Pulmonary artery endothelial cell (primary cell): ENCODE measurements at regions not wholly inside any gene's neighbourhood (a gene's known extent, or its start where the extent isn't known, plus 50 kb on each side); places are given as distances from the start of the nearest gene placed in this dataset.
"Not testable (repeated sequence)": the region's sequence is repeated elsewhere in the genome, so short reads cannot be mapped to it uniquely, and the experiment has no call there.

Experiments
- DNase-seq: peaks from one replicate; pipeline ENCODE4 v3.0.0-alpha.2; 2011; ENCODE audit warnings: low read depth, low spot score

DNA sequence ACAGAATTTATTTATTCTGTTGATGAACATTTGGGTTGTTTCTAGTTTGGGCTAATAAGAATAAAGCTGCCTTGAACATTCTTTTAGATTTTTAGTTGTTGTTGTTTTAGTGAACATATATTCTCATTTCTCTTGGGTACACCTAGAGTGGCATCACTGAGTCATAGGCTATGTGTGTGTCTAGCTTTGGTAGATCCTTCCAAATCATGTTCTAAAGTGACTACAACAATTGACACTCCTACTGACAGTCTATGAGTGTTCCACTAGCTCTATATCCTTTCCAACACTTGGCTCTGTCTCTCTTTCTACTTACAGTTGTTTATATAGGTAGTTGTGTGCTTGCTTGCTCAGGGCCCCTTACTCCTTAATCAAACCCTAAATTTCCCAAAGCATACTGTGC is 346.0 kb upstream of the NCAM1 start:
- no peak for DNase-seq

DNA sequence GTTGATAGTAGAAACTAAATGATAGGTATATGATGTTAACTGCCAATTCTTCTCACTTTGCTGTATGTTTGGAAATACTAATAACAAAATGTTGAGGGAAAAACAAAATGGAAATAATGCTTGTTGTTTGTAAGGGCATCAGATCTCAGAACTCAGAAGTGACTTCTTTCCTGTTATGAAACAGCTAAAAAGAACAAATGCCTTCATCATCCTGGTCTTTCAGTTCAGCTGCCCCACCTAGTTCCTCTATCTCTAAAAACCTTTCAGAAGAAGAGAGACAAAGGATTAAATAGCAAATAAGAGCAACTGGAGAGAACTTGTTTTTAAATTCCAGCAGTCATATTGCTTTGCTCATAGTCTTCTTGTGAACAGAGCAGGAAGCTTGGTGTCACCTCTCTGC is 345.3 kb upstream of the NCAM1 start:
- DNase-seq: no peak

DNA sequence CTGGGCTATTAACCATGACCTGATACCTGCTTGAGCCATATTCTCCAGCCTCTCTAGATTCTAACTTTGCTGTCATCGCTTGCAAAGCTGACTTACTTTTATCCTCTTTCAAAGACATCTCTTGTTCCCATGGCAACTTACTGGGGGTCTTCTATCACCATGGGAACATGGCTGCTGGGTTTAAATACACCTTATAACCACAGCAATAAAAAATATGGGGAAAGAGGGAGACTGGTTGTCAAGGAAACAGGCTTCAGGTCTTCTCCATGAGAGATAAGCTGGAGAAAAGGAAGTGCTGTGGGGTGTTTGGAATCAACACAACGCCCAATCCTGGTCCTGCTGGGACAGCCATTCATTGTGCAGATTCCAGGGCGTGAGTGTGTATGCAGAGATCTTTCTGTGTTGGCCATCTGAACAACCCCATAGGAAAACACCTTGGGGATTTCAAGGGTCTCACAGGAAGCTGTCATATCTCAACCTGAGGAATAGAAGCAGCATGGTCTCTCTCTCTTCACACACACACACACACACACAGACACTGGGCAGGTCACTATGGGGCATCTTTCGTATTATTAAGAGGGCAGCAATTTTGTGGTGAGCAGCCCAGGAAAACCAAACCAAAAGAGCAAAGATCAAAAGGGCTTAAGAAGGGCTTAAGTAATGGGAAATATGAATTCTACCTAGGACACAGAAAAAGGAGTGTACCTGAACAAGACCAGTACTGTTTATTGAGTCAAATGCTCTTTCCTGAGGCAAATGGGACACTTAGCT is 344.7 kb upstream of the NCAM1 start:
- no peak for DNase-seq

DNA sequence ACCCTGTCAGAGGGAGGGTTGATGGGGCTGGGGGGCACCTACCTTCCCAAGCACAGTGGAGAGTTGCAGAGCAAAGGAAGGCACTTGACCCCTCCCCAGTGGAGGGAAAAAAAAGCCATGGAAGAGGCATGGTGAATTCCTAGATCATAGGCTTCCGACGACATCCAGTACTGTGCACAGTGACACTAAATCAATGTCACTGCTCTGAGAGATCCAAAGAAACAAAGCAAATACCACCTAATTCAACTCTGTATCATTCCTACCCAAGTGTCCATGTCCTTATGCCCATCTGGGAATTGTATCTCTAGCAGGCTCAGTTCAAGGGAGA is 344.2 kb upstream of the NCAM1 start:
- no peak for DNase-seq

DNA sequence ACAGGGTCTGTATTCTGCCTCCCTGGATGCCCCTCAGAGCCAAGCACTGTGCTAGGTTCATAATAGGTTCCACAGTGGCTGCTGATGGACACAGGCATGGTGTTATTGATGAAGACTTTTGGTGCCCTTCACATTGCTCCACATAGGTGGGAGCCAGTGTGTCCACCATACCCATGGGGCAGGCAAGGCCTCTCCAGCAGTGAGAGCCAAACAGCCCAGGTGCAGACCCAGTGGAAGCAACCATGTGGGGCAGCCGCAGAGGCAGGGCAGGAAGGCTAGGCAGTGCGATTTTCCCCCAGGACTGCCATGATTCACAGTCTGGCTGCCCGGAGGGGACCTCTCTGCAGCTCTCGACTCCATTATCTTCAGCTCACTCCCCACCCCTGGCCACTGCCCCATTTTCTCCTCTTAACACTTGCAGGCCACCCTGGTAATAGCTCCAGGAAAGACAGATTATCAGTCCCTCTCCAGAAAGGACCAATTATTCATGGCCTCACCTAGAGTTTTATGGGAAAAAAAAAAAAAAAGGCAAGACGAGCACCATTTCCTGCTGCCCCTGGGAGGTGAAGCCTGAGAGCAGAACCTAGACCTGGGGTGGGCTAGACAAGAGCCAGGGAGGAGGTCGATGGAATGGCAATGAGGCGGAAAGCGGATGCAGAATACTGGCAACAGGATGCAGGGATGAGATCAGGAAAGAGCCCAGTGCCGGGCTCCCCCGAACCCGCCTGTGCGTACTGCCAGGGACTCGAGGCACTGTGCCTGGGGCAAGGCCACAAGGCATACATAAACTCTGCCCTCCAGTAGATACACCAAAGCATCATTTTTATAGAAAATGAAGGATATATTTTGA is 343.0 kb upstream of the NCAM1 start:
- no peak for DNase-seq

DNA sequence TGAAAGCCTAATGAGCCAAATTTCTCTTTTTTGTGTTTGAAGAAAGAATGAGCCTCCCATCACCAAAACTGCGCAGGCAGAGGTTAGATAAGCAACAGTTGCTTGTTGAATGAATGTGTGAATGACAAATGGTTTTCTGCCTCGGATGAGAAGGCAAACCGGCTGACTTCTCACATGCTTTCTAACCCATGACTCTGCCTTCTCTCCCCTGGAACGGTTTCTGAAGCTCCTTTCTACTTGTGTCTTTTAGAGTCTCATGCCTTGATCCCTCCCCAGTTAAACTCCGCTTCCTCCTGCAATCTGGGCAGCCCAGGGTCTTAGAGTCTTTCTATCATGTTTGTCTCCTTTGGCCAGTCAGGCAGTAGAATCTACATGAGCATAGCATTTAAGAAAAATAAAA is 342.1 kb upstream of the NCAM1 start:
- no peak for DNase-seq

DNA sequence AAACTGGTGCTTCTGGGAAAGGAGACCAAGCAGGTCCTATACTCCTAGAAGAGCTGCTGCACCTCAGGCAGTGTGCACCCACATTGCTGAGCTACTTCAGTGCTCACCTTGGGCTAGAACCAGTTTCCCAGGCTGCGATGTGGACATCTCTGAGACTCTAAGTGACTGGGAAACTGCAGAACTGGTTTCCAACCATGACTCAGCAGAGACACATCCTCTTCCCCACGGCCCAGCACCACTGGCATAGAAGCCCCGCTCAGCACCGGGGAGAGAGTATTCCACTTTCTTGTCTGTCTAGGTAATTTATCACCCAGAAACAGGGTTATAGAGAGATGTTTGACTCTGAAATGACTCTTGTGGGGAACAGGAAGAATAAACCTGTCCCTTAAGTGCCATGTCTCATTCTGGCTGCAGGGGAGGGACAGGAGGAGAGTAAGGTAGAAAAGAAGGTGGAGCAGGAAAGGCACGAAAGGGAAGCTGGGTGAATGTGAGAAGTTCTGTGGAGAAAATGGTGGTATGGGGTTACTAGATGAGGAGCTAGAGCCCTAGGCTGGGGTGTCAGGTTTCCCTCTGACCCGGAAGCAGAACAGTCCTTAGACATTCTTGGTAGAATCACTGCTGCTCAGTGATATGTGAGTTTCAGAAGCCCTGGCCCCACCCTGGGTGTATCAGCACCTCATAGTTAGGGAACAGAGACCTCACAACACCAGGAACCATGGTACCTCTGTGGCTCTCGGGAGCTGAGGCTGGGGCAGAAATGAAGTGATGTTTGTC is 340.4 kb upstream of the NCAM1 start:
- no peak for DNase-seq

DNA sequence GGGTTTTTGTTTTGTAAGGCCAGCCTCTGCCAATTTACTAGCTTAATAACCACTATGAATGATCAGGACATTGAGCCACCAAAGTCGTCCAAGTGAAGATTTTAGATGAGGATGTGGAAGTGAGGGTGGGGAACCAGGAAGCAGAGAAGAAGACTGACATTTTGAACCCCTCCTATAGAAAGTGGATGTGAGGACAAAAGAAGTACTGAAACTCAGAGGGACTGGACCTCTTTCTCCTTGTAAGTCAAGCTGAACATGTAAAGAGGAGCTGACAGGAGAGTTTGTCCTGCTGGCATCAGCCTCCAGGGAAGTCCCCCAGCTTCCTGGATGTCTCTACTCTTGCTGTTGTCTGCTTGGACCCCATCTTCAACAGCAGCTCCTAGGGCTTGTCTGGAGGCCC is 338.2 kb upstream of the NCAM1 start:
- no peak for DNase-seq

DNA sequence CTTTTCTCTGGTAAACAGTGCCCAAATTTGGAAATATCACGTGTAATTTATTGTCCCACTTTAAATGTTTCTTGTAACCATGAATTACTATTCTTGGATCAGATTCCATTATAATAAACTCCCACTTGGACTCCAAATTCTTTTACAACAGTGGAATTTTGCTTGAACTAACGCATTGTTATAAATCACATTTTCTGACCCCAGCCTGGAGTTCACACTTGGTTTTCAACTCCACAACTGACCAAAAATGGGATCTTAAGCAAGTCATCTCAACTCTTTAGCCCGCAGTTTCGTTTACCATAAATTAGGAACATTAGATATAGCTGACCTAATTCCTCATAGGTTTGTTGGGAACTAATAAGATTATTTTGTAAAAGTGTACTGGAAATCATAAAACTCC is 336.8 kb upstream of the NCAM1 start:
- no peak for DNase-seq

DNA sequence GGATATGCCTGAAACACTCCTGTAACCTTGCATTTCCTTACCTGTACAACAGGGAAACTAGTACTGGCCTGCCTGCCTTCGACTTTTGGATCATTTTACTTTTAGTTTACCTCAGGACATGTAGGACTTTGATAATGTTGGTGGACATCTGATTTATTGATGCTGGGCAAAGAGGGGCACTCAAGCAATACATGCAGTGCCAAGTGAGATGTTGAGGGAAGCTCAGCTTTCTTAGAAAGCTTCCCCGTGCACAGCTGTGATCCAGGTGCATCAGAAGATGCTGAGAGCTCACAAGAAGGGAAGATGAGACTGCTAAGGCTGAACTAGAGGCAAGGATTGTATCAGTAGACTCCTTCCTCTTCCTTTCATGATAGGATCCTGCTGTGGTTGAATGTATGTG is 336.2 kb upstream of the NCAM1 start:
- DNase-seq: not testable (repeated sequence)

DNA sequence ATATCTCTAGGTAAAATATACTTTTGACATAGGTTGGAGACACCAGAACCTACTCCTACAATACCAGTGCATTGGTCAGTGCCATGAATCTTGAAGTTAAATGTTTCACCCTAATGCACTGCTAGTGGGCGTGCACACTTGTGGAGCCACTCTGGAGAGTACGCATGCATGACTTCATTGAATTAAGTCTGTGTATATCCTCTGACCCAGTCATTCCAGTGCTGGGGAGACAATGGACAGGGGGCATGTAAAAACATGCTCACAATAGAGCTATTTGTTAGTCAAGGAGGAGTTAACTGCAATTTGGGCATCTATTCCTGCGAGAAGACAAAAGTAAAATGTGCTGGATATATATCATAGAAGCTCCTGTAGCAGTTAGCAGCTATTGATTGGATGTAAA is 335.4 kb upstream of the NCAM1 start:
- no peak for DNase-seq

DNA sequence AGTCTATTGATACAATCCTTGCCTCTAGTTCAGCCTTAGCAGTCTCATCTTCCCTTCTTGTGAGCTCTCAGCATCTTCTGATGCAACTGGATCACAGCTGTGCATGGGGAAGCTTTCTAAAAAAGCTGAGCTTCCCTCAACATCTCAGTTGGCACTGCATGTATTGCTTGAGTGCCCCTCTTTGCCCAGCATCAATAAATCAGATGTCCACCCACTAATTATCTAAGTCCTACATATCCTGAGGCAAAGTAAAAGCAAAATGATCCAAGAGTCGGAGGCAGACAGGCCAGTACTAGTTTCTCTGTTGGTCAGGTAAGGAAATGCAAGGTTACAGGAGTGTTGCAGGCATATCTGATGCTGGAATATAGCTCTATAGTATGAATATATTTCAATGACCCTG is 334.5 kb upstream of the NCAM1 start:
- DNase-seq: no peak

DNA sequence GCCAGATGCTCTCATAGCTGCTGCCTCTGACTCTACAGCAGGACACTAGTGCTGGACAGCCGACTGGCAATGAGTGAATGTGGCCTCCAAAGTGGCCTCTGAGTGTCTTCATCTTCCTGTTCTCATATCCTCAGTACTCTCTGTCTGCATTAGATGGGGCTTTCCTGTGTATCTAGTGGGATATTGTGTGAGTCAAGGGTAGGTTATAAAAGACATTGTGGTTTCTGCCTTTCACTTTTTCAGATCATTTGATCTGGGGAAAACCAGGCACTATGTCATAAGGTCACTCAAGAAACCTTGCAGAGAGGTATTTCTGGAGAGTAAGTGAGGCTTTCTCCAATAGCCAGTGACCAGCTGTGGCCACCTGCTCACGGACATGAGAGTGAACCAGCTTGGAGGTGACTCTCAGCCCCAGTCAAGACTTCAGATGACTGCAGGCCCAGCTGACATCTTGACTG is 333.6 kb upstream of the NCAM1 start:
- no peak for DNase-seq

DNA sequence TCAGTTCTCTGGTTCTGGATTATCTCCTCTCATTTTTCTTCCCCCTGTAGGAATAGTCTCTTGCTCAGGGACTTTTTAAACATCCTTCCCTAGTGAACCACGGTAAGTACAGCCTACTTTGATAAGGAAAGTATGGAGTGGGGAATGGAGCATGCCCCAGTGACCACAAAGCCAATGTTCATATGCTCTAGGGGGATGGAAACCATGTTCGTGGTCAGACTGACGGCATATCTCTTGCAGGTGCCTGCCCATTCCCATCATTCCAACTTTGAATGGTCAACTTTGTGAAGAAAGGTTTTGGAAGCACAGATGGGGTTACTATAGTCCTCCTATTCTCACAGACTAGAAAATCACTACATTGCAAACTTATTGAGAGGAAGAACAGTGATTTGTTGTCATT is 332.5 kb upstream of the NCAM1 start:
- no peak for DNase-seq

DNA sequence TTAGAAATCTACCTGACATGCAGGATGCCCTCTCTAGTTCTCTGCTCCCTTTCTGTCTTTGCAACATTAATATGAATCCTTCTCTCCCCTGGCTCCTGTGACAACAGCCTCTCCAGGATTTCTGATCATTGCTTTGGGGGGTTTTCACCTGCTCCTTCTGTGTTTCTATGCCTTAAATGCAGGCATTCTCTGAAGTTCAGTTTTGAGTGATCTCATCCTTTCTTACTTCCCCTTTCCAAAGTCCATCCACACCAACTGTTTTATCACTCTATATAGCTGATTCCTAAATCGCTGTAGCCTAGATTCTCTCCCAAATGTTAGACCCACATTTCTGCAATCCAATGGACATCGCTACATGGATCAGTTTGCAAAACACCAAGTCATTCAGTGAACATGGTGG is 330.7 kb upstream of the NCAM1 start:
- no peak for DNase-seq

DNA sequence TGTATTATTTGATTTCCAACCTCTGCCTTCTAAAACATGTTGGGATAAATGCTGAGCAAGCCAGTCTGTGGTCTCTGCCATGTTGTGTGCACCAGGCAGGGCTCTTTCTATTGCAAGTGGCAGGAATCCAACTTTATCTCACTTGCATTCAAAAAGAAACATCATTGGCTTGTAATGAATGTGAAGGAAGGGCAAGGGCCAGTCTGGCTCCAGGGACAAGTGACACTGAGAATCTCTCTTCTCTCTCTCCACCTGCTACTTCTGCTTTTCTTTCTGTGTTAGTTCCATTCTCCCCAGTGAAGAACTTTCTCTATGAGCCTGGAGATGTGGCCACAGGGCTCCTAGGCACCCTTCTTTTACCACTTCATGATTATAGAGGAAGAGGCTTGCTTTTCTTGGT is 329.9 kb upstream of the NCAM1 start:
- no peak for DNase-seq

DNA sequence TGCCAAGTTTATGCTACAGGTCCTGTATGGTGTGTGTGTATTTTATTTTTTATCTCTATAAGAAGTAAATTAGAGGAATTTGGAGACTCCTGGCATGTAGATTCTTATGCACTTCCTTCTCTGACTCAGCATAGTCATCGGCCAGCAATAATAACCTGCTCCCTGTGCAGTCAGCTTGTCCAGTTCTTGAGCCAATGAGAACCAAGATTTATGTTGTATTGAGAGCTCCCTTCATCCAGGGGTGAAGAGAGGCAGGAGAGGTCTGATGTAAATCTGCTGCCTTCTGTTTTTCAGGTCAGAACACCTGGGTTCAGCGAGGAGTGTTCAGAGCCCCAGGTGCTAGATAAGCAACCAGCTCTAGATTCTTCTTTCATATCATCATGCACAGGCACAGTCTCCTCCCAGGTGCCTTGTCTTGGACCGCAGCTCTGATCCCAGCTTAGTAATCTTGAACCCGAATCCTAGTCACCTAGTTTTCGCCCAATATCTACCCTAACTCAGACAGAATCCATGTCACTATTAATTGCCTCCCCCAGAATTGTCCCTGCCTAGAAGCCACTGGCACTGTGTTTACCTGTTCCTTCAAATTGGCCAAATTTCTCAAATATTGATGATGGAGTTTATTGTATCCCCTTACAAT is 328.2 kb upstream of the NCAM1 start:
- DNase-seq: no peak

DNA sequence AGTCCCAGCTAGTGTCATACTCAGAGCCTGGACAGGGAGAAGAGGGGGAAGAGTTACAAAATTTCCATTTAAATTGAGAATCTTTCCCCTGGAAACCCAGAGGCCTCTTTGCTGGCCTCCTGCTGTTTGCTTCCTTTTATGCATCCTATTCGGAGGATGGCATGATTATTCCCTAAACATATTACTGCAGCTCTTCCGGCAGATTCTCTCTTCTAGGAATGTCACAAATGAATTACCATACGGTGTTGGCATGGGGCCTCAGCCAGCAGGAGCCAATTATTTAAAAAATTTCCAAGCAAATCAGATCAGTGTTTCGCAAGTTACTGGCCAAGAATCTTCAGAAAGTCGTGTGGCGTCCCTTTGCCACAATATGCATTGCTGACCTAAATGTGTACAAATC is 326.7 kb upstream of the NCAM1 start:
- DNase-seq: no peak

DNA sequence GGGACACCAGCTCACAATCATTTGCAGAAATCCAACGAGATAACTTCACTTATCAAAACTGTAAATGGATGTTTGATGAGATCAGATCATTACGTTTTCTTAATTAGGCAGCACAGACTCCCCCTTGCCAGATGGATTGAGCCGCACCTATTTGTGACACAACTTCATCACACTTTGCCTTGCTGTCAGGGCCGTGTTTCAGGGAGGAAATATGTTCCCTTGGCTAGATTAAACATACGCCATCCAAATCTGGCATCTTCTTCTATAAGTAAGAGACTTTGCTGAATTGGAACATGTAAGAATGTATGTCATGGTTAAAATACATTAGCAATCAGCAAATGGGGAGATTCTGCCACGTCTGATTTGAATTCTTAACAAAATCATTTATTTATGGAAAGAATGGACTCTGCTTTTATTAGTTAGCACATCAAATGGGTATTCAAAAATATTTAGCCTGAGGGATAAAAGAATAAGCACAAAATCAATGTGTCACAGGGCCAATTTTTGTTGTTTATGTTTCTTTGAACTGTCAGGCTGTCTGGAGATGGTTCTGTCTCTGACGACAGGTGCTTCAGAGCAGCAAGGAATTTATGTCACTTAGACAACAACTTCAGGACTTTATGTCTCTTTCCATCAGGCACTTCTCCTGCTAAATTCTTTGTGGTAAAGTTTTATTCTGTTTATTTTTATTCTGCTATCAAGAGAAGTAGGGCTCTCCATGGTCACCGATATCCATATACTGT is 326.1 kb upstream of the NCAM1 start:
- DNase-seq: no peak

DNA sequence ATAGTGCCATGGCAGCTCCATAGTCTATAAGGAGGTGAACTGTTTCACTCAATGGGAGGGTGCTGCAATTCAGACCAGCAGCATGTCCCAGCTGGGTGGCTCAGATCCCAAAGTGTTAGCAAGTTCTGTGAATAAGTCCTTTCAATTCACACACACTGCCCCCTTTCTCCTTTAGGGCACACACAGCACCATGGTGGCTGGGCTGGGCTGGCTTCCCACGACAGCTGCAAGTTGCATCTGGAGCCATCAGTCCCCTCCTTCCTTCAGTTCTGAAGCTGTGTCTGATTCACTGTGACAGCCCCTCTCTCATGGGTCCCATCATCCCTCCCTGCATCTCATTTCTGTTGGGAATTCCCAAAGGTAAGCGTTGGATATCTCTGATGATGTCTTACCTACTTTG is 324.1 kb upstream of the NCAM1 start:
- no peak for DNase-seq

DNA sequence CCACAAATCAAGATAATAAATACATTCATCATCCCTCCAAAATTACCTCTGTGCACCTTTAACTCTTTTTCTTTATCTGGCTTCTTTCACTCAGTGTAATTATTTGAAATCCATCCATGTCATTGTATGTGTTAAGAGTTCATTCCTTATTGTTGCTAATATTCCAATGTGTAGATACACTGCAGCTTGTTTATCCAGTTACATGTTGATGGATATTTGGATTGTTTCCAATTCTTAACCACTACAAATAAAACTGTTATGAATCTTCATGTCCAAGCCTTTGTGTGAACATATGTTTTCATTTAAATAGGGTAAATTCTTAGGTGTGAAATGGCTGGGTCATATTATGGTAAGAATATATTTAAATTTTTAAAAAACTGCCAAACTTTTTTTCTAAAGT is 323.3 kb upstream of the NCAM1 start:
- DNase-seq: no peak
